SU-DHL-6 (cell line): ENCODE measurements at regions not wholly inside any gene's neighbourhood (a gene's known extent, or its start where the extent isn't known, plus 50 kb on each side); places are given as distances from the start of the nearest gene placed in this dataset.

Experiments used
- CTCF ChIP-seq: fragments of 200-600 bp; sonication (generic); IDR thresholded peaks from one replicate; pipeline ENCODE4 v1.5.1; 2017; ENCODE audit warnings: antibody characterized with exemption, mild to moderate bottlenecking, low read length, moderate library complexity; ENCODE audit not compliant: insufficient read depth, poor library complexity, severe bottlenecking
- EZH2phosphoT487 ChIP-seq: fragments of 200-600 bp; sonication (generic), shearing (Covaris generic); conservative IDR thresholded peaks from 2 replicates; pipeline ENCODE4 v1.6.1; 2018; ENCODE audit warnings: mild to moderate bottlenecking, antibody characterized with exemption, low read length, moderate library complexity, mixed read lengths

- no peak for TF ChIP-seq CTCF
- no peak for TF ChIP-seq EZH2phosphoT487
Measured at GRCh38 chr2:145731467-145731866, 1211.5 kb upstream of the ZEB2 start.
